Naive thymus-derived CD4-positive, alpha-beta T cell (primary cell): ENCODE measurements at regions not wholly inside any gene's neighbourhood (a gene's known extent, or its start where the extent isn't known, plus 50 kb on each side); places are given as distances from the start of the nearest gene placed in this dataset.

Experiments used
- ATAC-seq: fragments of 150-1000 bp; cut with Tn5 transposase; 2 replicates; pipeline ENCODE4 v1.10.0; 2021; ENCODE audit warnings: mild to moderate bottlenecking, moderate library complexity
- CTCF ChIA-PET: fragments of 350-600 bp; sonication (Branson Sonifier 250); formaldehyde crosslinking; loops from one replicate; lab custom pipeline; 2021; ENCODE audit warnings: antibody characterized with exemption; lab: Charles Lee
- POLR2A ChIA-PET: fragments of 350-600 bp; sonication (Branson Sonifier 250); formaldehyde crosslinking; loops from one replicate; lab custom pipeline; 2021; ENCODE audit warnings: antibody characterized with exemption, inconsistent platforms; lab: Charles Lee
- DNase-seq, 9 donors: peaks; one replicate each; pipeline versions ENCODE4 v3.0.0 to v3.0.0-alpha.2; 2020 to 2022; ENCODE audit warnings: mixed read lengths in 1 of 9
- H3K27ac ChIP-seq: one replicate; pipeline ENCODE4 v1.7.0; 2013; ENCODE audit warnings: mild to moderate bottlenecking, low read depth, low read length, moderate library complexity
- H3K27me3 ChIP-seq, 2 donors: one replicate each; pipeline ENCODE4 v1.7.0; 2013; ENCODE audit warnings: low read length in 2 of 2, mild to moderate bottlenecking in 2 of 2, moderate library complexity in 2 of 2; ENCODE audit not compliant: control insufficient read depth in 2 of 2, insufficient read depth in 2 of 2
- H3K36me3 ChIP-seq, 3 experiments: 1 replicate in 2 of 3; 2 replicates in 1 of 3; pipeline ENCODE4 v1.7.0; 2013; ENCODE audit warnings: low read length in 3 of 3, mild to moderate bottlenecking in 3 of 3, moderate library complexity in 1 of 3; ENCODE audit not compliant: insufficient read depth in 3 of 3, control insufficient read depth in 2 of 3
- H3K4me1 ChIP-seq, 2 donors: one replicate each; pipeline ENCODE4 v1.7.0; 2013; ENCODE audit warnings: low read length in 2 of 2, mild to moderate bottlenecking in 2 of 2, moderate library complexity in 1 of 2; ENCODE audit not compliant: control insufficient read depth in 2 of 2, insufficient read depth in 2 of 2
- H3K4me3 ChIP-seq: 2 replicates; pipeline ENCODE4 v1.7.0; 2013; ENCODE audit warnings: mild to moderate bottlenecking, low read length
- H3K9me3 ChIP-seq, 3 experiments: 1 replicate in 2 of 3; 2 replicates in 1 of 3; pipeline ENCODE4 v1.7.0; 2013; ENCODE audit warnings: low read length in 3 of 3; ENCODE audit not compliant: control insufficient read depth in 2 of 3
- H3K27ac Mint-ChIP-seq, 9 donors: one replicate each; pipeline ENCODE4 v1.8.0; 2020 to 2022; ENCODE audit warnings: mixed read lengths in 9 of 9, mild to moderate bottlenecking in 8 of 9, moderate library complexity in 5 of 9, inconsistent platforms in 2 of 9
- H3K27me3 Mint-ChIP-seq, 5 donors: one replicate each; pipeline ENCODE4 v1.8.0; 2021 to 2022; ENCODE audit warnings: mixed read lengths in 5 of 5, mild to moderate bottlenecking in 1 of 5
- H3K36me3 Mint-ChIP-seq, 5 donors: one replicate each; pipeline ENCODE4 v1.8.0; 2020 to 2022; ENCODE audit warnings: mixed read lengths in 5 of 5, mild to moderate bottlenecking in 3 of 5, inconsistent platforms in 1 of 5
- H3K4me1 Mint-ChIP-seq, 7 donors: one replicate each; pipeline ENCODE4 v1.8.0; 2020 to 2022; ENCODE audit warnings: mixed read lengths in 7 of 7, mild to moderate bottlenecking in 3 of 7, inconsistent platforms in 1 of 7
- H3K4me3 Mint-ChIP-seq, 10 donors: one replicate each; pipeline ENCODE4 v1.8.0; 2020 to 2022; ENCODE audit warnings: mild to moderate bottlenecking in 10 of 10, mixed read lengths in 10 of 10, moderate library complexity in 6 of 10, inconsistent platforms in 2 of 10
- H3K9me3 Mint-ChIP-seq, 11 donors: one replicate each; pipeline ENCODE4 v1.8.0; 2020 to 2022; ENCODE audit warnings: mixed read lengths in 11 of 11, mild to moderate bottlenecking in 4 of 11, inconsistent platforms in 1 of 11, moderate library complexity in 1 of 11
- intact Hi-C, 2 donors: fragments of 100-400 bp; cut with micrococcal nuclease; formaldehyde crosslinking; loops; one replicate each; pipeline ENCODE4 v1.15.1; 2023

DNA sequence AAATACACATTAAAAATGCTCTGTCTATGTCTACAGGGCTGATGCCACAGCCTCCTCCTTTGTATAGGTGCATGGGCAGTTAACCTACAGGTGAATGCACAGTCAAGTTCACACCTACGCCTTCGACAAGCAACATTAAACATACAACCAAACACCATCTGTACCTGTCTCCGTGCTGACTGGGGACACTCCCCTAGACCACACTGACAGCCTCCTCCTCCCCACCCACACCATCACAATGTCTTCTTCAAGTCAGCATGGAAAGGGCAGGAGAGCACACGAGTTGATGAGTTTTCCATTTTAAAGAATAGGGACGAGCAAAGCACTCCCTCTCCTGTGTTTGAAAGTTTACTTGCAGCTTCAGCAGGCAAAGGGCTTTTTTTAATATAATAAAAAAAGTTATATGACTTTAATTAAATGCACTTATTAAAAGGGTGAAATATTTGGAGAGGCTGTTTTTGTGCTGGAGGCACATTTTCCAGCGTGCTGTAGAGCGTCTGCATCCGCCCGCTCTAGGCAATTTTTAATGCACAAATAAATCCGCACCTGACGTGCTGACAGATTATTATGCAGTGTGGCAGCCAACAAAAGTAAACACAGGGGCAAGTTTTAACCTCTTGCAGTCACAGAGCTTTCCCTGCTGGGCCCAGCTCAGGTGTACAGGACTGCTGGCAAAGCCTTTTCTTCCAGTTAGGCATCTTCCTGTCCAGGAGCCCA, 367.9 kb downstream of the SOX9 start:
- ATAC-seq (no peak), DNase-seq (no peak)
- H3K36me3 ChIP-seq, result no peaks in the 10 kb centered on the region
- no peak overlapping the region for H3K27ac ChIP-seq
- H3K4me1 ChIP-seq, result no peaks in the 10 kb centered on the region
- no peak overlapping the region for H3K27ac Mint-ChIP-seq
- CTCF ChIA-PET, result no interaction called here
- peaks cover 5 to 18% (median 12%) of the 10 kb centered on the region in 5 donors for H3K27me3 Mint-ChIP-seq
- H3K4me3 Mint-ChIP-seq, result no peak overlapping the region
- H3K36me3 Mint-ChIP-seq, result no peaks in the 10 kb centered on the region
- peaks cover 0 to 11% (median 0%) of the 10 kb centered on the region in 3 experiments for H3K9me3 ChIP-seq
- H3K27me3 ChIP-seq, result no peaks in the 10 kb centered on the region
- peaks cover 0 to 13% (median 6%) of the 10 kb centered on the region in 11 donors for H3K9me3 Mint-ChIP-seq
- H3K4me3 ChIP-seq, result no peak overlapping the region
- POLR2A ChIA-PET, result no interaction called here
- intact Hi-C loops, result no loop called here
- no peaks in the 10 kb centered on the region for H3K4me1 Mint-ChIP-seq

DNA sequence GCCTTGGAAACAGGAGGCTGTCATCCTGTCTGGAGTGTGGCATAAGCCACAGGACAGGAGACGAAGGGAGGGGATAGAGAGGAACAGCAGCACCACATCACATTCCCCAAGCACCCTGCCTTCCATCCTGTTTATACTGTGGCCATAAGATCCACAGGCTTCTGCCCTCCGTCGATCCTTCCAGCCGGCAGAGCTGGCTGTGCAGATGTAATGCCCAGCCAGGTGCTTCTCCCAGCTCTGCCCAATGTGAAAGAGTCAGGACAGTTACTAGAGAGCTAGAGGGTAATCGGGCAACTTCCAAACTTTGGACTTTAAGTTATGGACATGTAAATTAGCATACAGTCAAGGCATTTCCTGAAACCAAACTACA, 368.4 kb downstream of the SOX9 start:
- H3K36me3 ChIP-seq, result no peaks in the 10 kb centered on the region
- H3K27ac ChIP-seq, result no peak overlapping the region

GRCh38 chr17:72491102-72491501, 370.3 kb downstream of the SOX9 start:
- intact Hi-C loops, result no loop called here
- ChIA-PET POLR2A (no interaction called here), CTCF (no interaction called here)

More for the DNA sequence above, 368.4 kb downstream of the SOX9 start:
- intact Hi-C loops, result no loop called here
- peaks cover 0 to 13% (median 8%) of the 10 kb centered on the region in 11 donors for H3K9me3 Mint-ChIP-seq
- Histone ChIP-seq H3K9me3 (peaks cover 0 to 11% (median 0%) of the 10 kb centered on the region in 3 experiments), H3K27me3 (no peaks in the 10 kb centered on the region), H3K4me1 (no peaks in the 10 kb centered on the region), H3K4me3 (no peak overlapping the region)
- peaks cover 0 to 2% (median 0%) of the 10 kb centered on the region in 7 donors for H3K4me1 Mint-ChIP-seq
- H3K4me3 Mint-ChIP-seq, result no peak overlapping the region
- no peak overlapping the region for H3K27ac Mint-ChIP-seq
- ATAC-seq (no peak), DNase-seq (no peak)
- no peaks in the 10 kb centered on the region for H3K36me3 Mint-ChIP-seq
- ChIA-PET CTCF (no interaction called here), POLR2A (no interaction called here)
- peaks cover 5 to 17% (median 13%) of the 10 kb centered on the region in 5 donors for H3K27me3 Mint-ChIP-seq

DNA sequence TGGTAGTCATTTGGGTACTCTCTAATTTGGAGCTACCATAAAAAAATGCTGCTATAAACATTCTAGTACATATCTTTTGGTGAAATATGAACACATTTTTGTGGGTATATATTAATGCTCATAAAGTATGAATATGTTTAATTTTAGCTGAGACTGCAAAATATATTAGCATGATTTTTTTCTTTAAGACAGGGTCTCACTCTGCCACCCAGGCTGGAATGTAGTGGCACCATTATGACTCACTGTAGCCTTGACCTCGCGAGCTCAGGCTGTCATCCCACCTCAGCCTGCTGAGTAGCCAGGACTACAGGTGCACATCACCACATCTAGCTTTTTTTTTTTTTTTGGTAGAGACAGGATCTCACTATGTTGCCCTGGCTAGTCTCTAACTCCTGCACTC, 371.7 kb downstream of the SOX9 start:
- H3K4me3 ChIP-seq, result no peak overlapping the region
- no peak overlapping the region for H3K4me3 Mint-ChIP-seq
- no peak overlapping the region for H3K27ac Mint-ChIP-seq
- DNase-seq (no peak), ATAC-seq (no peak)
- H3K36me3 ChIP-seq, result no peaks in the 10 kb centered on the region
- no peaks in the 10 kb centered on the region for H3K4me1 ChIP-seq
- no peak overlapping the region for H3K27ac ChIP-seq
- H3K4me1 Mint-ChIP-seq, result peaks cover 0 to 2% (median 0%) of the 10 kb centered on the region in 7 donors
- intact Hi-C loops, result no loop called here
- H3K27me3 ChIP-seq, result no peaks in the 10 kb centered on the region
- H3K36me3 Mint-ChIP-seq, result no peaks in the 10 kb centered on the region
- POLR2A ChIA-PET, result no interaction called here
- CTCF ChIA-PET, result no interaction called here
- H3K9me3 Mint-ChIP-seq, result peaks cover 0 to 14% (median 7%) of the 10 kb centered on the region in 11 donors
- peaks cover 0 to 11% (median 0%) of the 10 kb centered on the region in 3 experiments for H3K9me3 ChIP-seq
- peaks cover 5 to 18% (median 13%) of the 10 kb centered on the region in 5 donors for H3K27me3 Mint-ChIP-seq

More at GRCh38 chr17:72491102-72491501, 370.3 kb downstream of the SOX9 start:
- Histone ChIP-seq H3K9me3 (peaks cover 0 to 11% (median 0%) of the 10 kb centered on the region in 3 experiments), H3K27me3 (no peaks in the 10 kb centered on the region), H3K36me3 (no peaks in the 10 kb centered on the region), H3K27ac (no peak overlapping the region), H3K4me3 (no peak overlapping the region), H3K4me1 (no peaks in the 10 kb centered on the region)
- Mint-ChIP-seq H3K36me3 (no peaks in the 10 kb centered on the region), H3K4me3 (no peak overlapping the region), H3K27ac (no peak overlapping the region), H3K4me1 (peaks cover 0 to 2% (median 0%) of the 10 kb centered on the region in 7 donors), H3K9me3 (peaks cover 0 to 13% (median 7%) of the 10 kb centered on the region in 11 donors), H3K27me3 (peaks cover 5 to 18% (median 13%) of the 10 kb centered on the region in 5 donors)
- ATAC-seq (no peak), DNase-seq (no peak)

- no peak overlapping the region for H3K4me3 ChIP-seq
- no peaks in the 10 kb centered on the region for H3K36me3 Mint-ChIP-seq
- H3K27ac Mint-ChIP-seq, result no peak overlapping the region
- ATAC-seq (no peak), DNase-seq (no peak)
- ChIA-PET CTCF (no interaction called here), POLR2A (no interaction called here)
- H3K36me3 ChIP-seq, result no peaks in the 10 kb centered on the region
- no peak overlapping the region for H3K27ac ChIP-seq
- intact Hi-C loops, result no loop called here
- H3K9me3 Mint-ChIP-seq, result peaks cover 0 to 14% (median 7%) of the 10 kb centered on the region in 11 donors
- H3K27me3 Mint-ChIP-seq, result peaks cover 5 to 18% (median 12%) of the 10 kb centered on the region in 5 donors
- H3K4me3 Mint-ChIP-seq, result no peak overlapping the region
- peaks cover 0 to 11% (median 0%) of the 10 kb centered on the region in 3 experiments for H3K9me3 ChIP-seq
- H3K4me1 ChIP-seq, result no peaks in the 10 kb centered on the region
- peaks cover 0 to 2% (median 0%) of the 10 kb centered on the region in 7 donors for H3K4me1 Mint-ChIP-seq
- H3K27me3 ChIP-seq, result no peaks in the 10 kb centered on the region
Observed at GRCh38 chr17:72492941-72493340, 372.1 kb downstream of the SOX9 start.

DNA sequence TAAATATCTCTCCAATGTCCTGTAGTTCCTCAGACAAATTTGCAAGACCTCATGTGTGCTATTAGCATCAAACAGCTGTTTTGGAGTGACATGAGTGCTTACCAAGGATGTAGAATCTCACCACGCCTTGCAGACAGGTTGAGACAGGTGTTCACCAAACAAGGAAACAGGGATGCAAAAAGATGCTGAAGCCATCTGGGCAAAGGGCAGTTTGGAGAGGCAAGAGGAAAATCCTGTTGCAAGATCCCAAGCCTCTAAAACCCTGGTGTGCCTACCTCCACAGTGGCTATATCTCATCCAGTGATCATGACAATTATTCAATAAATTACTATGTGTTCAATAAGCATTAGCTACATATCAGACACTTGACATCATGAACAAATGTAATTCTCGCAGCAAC, 373.7 kb downstream of the SOX9 start:
- no peak overlapping the region for H3K27ac ChIP-seq
- no peak for ATAC-seq
- H3K9me3 ChIP-seq, result peaks cover 0 to 11% (median 0%) of the 10 kb centered on the region in 3 experiments
- Mint-ChIP-seq H3K27ac (no peak overlapping the region), H3K4me3 (no peak overlapping the region), H3K27me3 (peaks cover 0 to 10% (median 9%) of the 10 kb centered on the region in 5 donors), H3K9me3 (peaks cover 0 to 14% (median 7%) of the 10 kb centered on the region in 11 donors), H3K36me3 (no peaks in the 10 kb centered on the region), H3K4me1 (peaks cover 0 to 2% (median 0%) of the 10 kb centered on the region in 7 donors)
- POLR2A ChIA-PET, result no interaction called here
- H3K36me3 ChIP-seq, result no peaks in the 10 kb centered on the region
- no peak for DNase-seq
- H3K27me3 ChIP-seq, result no peaks in the 10 kb centered on the region
- CTCF ChIA-PET, result no interaction called here
- no peaks in the 10 kb centered on the region for H3K4me1 ChIP-seq
- H3K4me3 ChIP-seq, result no peak overlapping the region
- intact Hi-C loops, result no loop called here

DNA sequence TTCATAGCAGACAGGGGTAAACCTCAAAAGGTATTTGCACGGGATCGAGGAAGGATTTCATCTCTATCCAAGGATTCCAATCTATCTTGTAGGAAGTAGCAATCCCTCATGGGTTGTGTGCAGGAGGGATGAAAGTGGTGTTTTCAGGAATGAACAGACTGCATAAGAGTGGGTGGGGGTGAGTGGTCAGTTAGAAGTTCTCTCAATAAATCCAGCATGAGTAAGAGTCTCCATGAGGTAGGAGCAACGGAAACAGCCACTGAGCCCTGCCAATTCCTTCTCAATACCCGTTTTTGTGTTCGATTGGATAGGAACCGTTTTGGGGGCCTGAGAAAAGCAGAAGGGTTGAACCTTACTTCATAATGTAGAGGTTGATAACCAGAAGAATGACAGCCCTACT, 375.6 kb downstream of the SOX9 start:
- H3K4me3 ChIP-seq, result no peak overlapping the region
- H3K27ac Mint-ChIP-seq, result no peak overlapping the region
- H3K4me1 ChIP-seq, result no peaks in the 10 kb centered on the region
- no peaks in the 10 kb centered on the region for H3K36me3 ChIP-seq
- ChIA-PET POLR2A (no interaction called here), CTCF (no interaction called here)
- DNase-seq (no peak), ATAC-seq (no peak)
- H3K27me3 Mint-ChIP-seq, result peaks cover 0 to 17% (median 13%) of the 10 kb centered on the region in 5 donors
- peaks cover 0 to 2% (median 0%) of the 10 kb centered on the region in 7 donors for H3K4me1 Mint-ChIP-seq
- no peaks in the 10 kb centered on the region for H3K9me3 ChIP-seq
- peaks cover 0 to 14% (median 5%) of the 10 kb centered on the region in 11 donors for H3K9me3 Mint-ChIP-seq
- no peaks in the 10 kb centered on the region for H3K27me3 ChIP-seq
- no peak overlapping the region for H3K4me3 Mint-ChIP-seq
- no peaks in the 10 kb centered on the region for H3K36me3 Mint-ChIP-seq
- intact Hi-C loops, result no loop called here
- H3K27ac ChIP-seq, result no peak overlapping the region
